Adrenal gland (tissue), 9 donors: ENCODE measurements at regions not wholly inside any gene's neighbourhood (a gene's known extent, or its start where the extent isn't known, plus 50 kb on each side); places are given as distances from the start of the nearest gene placed in this dataset.

Source experiments
- DNase-seq, 7 donors: peaks; one replicate each; pipeline ENCODE4 v3.0.0-alpha.2; 2019 to 2020
- H3K27ac ChIP-seq, 5 donors: fragments of 200-600 bp; sonication (generic) in 4 of 5; 1 replicate in 3 of 5; 2 replicates in 2 of 5; pipeline versions ENCODE4 v1.5.1 to v1.8.0; 2016 to 2020; ENCODE audit warnings: mild to moderate bottlenecking in 1 of 5
- H3K27me3 ChIP-seq: fragments of 200-600 bp; 2 replicates; pipeline ENCODE4 v1.8.0; 2021
- H3K36me3 ChIP-seq, 2 donors: fragments of 200-600 bp; replicated peaks in 1 of 2; 1 replicate in 1 of 2; 2 replicates in 1 of 2; pipeline versions ENCODE4 v1.5.1 to v1.8.0; 2018 to 2022
- H3K4me1 ChIP-seq, 2 donors: fragments of 200-600 bp; replicated peaks in 1 of 2; 1 replicate in 1 of 2; 2 replicates in 1 of 2; pipeline versions ENCODE4 v1.5.1 to v1.8.0; 2018 to 2021
- H3K4me3 ChIP-seq, 4 donors: fragments of 200-600 bp; sonication (generic) in 3 of 4; one replicate each; pipeline ENCODE4 v1.5.1; 2016 to 2018
- H3K9me3 ChIP-seq, 3 donors: fragments of 200-600 bp; sonication (generic) in 1 of 3; replicated peaks in 1 of 3; 1 replicate in 2 of 3; 2 replicates in 1 of 3; pipeline versions ENCODE4 v1.5.1 to v1.8.0; 2016 to 2021
- CTCF ChIP-seq, 6 experiments: fragments of 450-650 bp in 4 of 6; fragments of 200-600 bp in 2 of 6; sonication (generic) in 1 of 6; IDR thresholded peaks; 1 replicate in 5 of 6; 2 replicates in 1 of 6; pipeline versions ENCODE4 v1.5.1 to v1.8.0; 2016 to 2021; ENCODE audit warnings: antibody characterized with exemption in 6 of 6, mild to moderate bottlenecking in 2 of 6, moderate library complexity in 1 of 6
- POLR2A ChIP-seq, 2 donors: fragments of 450-650 bp; IDR thresholded peaks; one replicate each; pipeline ENCODE4 v1.6.1; 2017; ENCODE audit warnings: antibody characterized with exemption in 2 of 2, mild to moderate bottlenecking in 2 of 2, moderate library complexity in 1 of 2
- WGBS, 4 donors: extraction: QIAGEN DNeasy Blood & Tissue Kit in 2 of 4; methylation state at CpG; one replicate each; pipeline versions ENCODE4 v1.1.5 to v1.1.7; 2013 to 2017; 5-methylcytosine and 5-hydroxymethylcytosine counted together
- intact Hi-C, 2 donors: fragments of 100-400 bp; cut with DNase I; formaldehyde crosslinking; loops; one replicate each; pipeline versions ENCODE4 v1.14.1 to v1.15.0; 2022 to 2023
- donor health status: healthy with polysubstance abuse.
- donor health status: Bipolar disorder and iron deficiency.
- donor health status: DM: yes; HTN: yes; CAD: no.
- donor health status: DM: no; HTN: no; CAD: no.
- donor health status: DM: no; HTN: no; CAD: no.

- Histone ChIP-seq H3K27me3 (no peaks in the 10 kb centered on the region), H3K4me3 (no peak overlapping the region), H3K27ac (no peak overlapping the region), H3K4me1 (no peaks in the 10 kb centered on the region), H3K36me3 (no peaks in the 10 kb centered on the region), H3K9me3 (no peaks in the 10 kb centered on the region)
- intact Hi-C loops = no loop called here
- TF ChIP-seq CTCF (IDR thresholded peaks at IDR 0.05) = no peak
- no peak for TF ChIP-seq POLR2A (IDR thresholded peaks at IDR 0.05)
- 85 to 94% (median 90%) methylated on average over 2 of the region's 2 CpGs for WGBS, 4 donors
- no peak for DNase-seq
Measured at GRCh38 chr2:139228276-139228675, 448.1 kb upstream of the NXPH2 start.

- no peak for TF ChIP-seq POLR2A (IDR thresholded peaks at IDR 0.05)
- no peak for TF ChIP-seq CTCF (IDR thresholded peaks at IDR 0.05)
- 79 to 95% (median 89%) methylated on average over 2 of the region's 2 CpGs for WGBS, 4 donors
- intact Hi-C loops = no loop called here
- Histone ChIP-seq H3K4me1 (no peaks in the 10 kb centered on the region), H3K27ac (no peak overlapping the region), H3K4me3 (no peak overlapping the region), H3K27me3 (no peaks in the 10 kb centered on the region), H3K9me3 (no peaks in the 10 kb centered on the region), H3K36me3 (no peaks in the 10 kb centered on the region)
- no peak for DNase-seq
Measured at GRCh38 chr2:139225961-139226360, 445.8 kb upstream of the NXPH2 start.

- WGBS, 4 donors = 77 to 90% (median 80%) methylated on average over 1 of the region's 1 CpG
- intact Hi-C loops = no loop called here
- DNase-seq = no peak
Measured at GRCh38 chr2:139218181-139218580, 438.0 kb upstream of the NXPH2 start.

GRCh38 chr2:139217641-139218040 lies 437.5 kb upstream of the NXPH2 start:
- no peak overlapping the region for H3K4me3 ChIP-seq
- no peaks in the 10 kb centered on the region for H3K9me3 ChIP-seq
- TF ChIP-seq CTCF (IDR thresholded peaks at IDR 0.05) (no peak), POLR2A (IDR thresholded peaks at IDR 0.05) (no peak)
- H3K4me1 ChIP-seq = no peaks in the 10 kb centered on the region
- no peak overlapping the region for H3K27ac ChIP-seq
- no peaks in the 10 kb centered on the region for H3K27me3 ChIP-seq
- 72 to 81% (median 81%) methylated on average over 3 of the region's 3 CpGs for WGBS, 4 donors
- no peak for DNase-seq
- intact Hi-C loops = no loop called here
- H3K36me3 ChIP-seq = no peaks in the 10 kb centered on the region

More at GRCh38 chr2:139218181-139218580, 438.0 kb upstream of the NXPH2 start:
- Histone ChIP-seq H3K27ac (no peak overlapping the region), H3K4me1 (no peaks in the 10 kb centered on the region), H3K4me3 (no peak overlapping the region), H3K27me3 (no peaks in the 10 kb centered on the region), H3K36me3 (no peaks in the 10 kb centered on the region), H3K9me3 (no peaks in the 10 kb centered on the region)
- TF ChIP-seq CTCF (IDR thresholded peaks at IDR 0.05) (no peak), POLR2A (IDR thresholded peaks at IDR 0.05) (no peak)
